ENCODE measurements at regions not wholly inside any gene's neighbourhood (a gene's known extent, or its start where the extent isn't known, plus 50 kb on each side); places are given as distances from the start of the nearest gene placed in this dataset.

GRCh38 chr6:48735846-48736245, 624.8 kb upstream of the PTCHD4 start:
- no peak for TF ChIP-seq CTCF (conservative IDR thresholded peaks at IDR 0.05)
- no peak for TF ChIP-seq EZH2 (IDR thresholded peaks at IDR 0.05; ENCODE audit: low read depth)

Data from PC-9 (cell line).